HCT116 (cell line): ENCODE measurements at regions not wholly inside any gene's neighbourhood (a gene's known extent, or its start where the extent isn't known, plus 50 kb on each side); places are given as distances from the start of the nearest gene placed in this dataset.

ENCODE experiments used
- CTCF ChIP-seq, 3 experiments: fragments of 200-600 bp in 1 of 3; sonication (generic) in 1 of 3; IDR thresholded peaks in 2 of 3; conservative IDR thresholded peaks in 1 of 3; 2 replicates each; pipeline ENCODE4 v1.5.1; 2012 to 2017; ENCODE audit warnings: low read depth in 2 of 3, low read length in 2 of 3, antibody characterized with exemption in 1 of 3, borderline replicate concordance in 1 of 3, control low read depth in 1 of 3, mild to moderate bottlenecking in 1 of 3, mixed read lengths in 1 of 3, mixed run types in 1 of 3, moderate library complexity in 1 of 3; ENCODE audit not compliant: insufficient read depth in 1 of 3
- EZH2 ChIP-seq: fragments of 200-600 bp; sonication (generic); IDR thresholded peaks from 2 replicates; pipeline ENCODE4 v1.6.1; 2017; ENCODE audit warnings: antibody characterized with exemption, mixed run types
- EZH2phosphoT487 ChIP-seq: fragments of 200-600 bp; IDR thresholded peaks from 2 replicates; pipeline ENCODE4 v1.6.1; 2018; ENCODE audit warnings: antibody characterized with exemption, borderline replicate concordance
- JUND ChIP-seq: IDR thresholded peaks from 2 replicates; pipeline ENCODE4 v1.6.1; 2012
- POLR2A ChIP-seq: IDR thresholded peaks from 2 replicates; pipeline ENCODE4 v1.7.0; 2011; ENCODE audit warnings: borderline replicate concordance; ENCODE audit not compliant: insufficient read depth, insufficient read length; ENCODE audit errors: extremely low read depth
- POLR2AphosphoS5 ChIP-seq: IDR thresholded peaks from 2 replicates; pipeline ENCODE4 v1.6.1; 2011; ENCODE audit warnings: mild to moderate bottlenecking, low read depth, low read length, moderate library complexity
- RAD21 ChIP-seq: IDR thresholded peaks from 2 replicates; pipeline ENCODE4 v1.6.1; 2012; ENCODE audit warnings: low read depth, mild to moderate bottlenecking
- SP1 ChIP-seq: IDR thresholded peaks from 2 replicates; pipeline ENCODE4 v1.6.1; 2012; ENCODE audit warnings: low read depth
- TF ChIP-seq, protein P1 (sequence below): IDR thresholded peaks from 2 replicates; pipeline ENCODE4 v1.6.1; 2012; ENCODE audit warnings: low read depth

DNA sequence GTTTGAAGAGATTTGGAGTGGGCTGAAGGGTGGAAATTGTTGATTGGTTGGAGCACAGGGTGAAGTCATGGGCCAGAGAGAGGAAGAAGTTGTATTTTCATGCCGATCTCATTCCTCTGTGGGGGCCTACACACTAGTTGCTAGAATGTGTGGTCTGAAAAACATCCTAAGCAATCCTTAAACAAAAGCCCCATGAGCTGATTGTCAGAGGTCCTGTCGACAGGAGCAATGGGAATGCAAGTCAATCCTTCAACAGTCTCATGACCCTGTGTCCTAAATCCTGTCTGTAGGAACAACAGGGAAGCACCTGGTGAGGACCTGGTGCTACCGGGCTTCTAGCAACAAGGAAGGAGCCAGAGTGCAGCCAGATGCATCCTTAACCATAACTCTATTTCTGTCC lies 324.0 kb upstream of the TMEM132C start:
- no peak for TF ChIP-seq POLR2A
- TF ChIP-seq POLR2AphosphoS5: no peak
- TF ChIP-seq, protein P1, sequence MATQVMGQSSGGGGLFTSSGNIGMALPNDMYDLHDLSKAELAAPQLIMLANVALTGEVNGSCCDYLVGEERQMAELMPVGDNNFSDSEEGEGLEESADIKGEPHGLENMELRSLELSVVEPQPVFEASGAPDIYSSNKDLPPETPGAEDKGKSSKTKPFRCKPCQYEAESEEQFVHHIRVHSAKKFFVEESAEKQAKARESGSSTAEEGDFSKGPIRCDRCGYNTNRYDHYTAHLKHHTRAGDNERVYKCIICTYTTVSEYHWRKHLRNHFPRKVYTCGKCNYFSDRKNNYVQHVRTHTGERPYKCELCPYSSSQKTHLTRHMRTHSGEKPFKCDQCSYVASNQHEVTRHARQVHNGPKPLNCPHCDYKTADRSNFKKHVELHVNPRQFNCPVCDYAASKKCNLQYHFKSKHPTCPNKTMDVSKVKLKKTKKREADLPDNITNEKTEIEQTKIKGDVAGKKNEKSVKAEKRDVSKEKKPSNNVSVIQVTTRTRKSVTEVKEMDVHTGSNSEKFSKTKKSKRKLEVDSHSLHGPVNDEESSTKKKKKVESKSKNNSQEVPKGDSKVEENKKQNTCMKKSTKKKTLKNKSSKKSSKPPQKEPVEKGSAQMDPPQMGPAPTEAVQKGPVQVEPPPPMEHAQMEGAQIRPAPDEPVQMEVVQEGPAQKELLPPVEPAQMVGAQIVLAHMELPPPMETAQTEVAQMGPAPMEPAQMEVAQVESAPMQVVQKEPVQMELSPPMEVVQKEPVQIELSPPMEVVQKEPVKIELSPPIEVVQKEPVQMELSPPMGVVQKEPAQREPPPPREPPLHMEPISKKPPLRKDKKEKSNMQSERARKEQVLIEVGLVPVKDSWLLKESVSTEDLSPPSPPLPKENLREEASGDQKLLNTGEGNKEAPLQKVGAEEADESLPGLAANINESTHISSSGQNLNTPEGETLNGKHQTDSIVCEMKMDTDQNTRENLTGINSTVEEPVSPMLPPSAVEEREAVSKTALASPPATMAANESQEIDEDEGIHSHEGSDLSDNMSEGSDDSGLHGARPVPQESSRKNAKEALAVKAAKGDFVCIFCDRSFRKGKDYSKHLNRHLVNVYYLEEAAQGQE: no peak
- no peak for TF ChIP-seq CTCF (IDR thresholded peaks at IDR 0.05 in 2 of 3, conservative IDR thresholded peaks at IDR 0.05 in 1 of 3; ENCODE audit: borderline replicate concordance in 1 of 3, insufficient read depth in 1 of 3, low read depth in 2 of 3, low read length in 2 of 3)
- no peak for TF ChIP-seq JUND
- no peak for TF ChIP-seq EZH2
- TF ChIP-seq EZH2phosphoT487: no peak
- TF ChIP-seq RAD21: no peak
- no peak for TF ChIP-seq SP1
